ENCODE measurements at regions not wholly inside any gene's neighbourhood (a gene's known extent, or its start where the extent isn't known, plus 50 kb on each side); places are given as distances from the start of the nearest gene placed in this dataset.

- ATAC-seq (ENCODE audit: low read depth in 2 of 2) (no peak), DNase-seq (no peak)
- no peaks in the 10 kb centered on the region for H3K4me1 ChIP-seq (ENCODE audit: control insufficient read depth, insufficient read depth, low read length, poor library complexity, severe bottlenecking)
- H3K27ac ChIP-seq (ENCODE audit: insufficient read depth, low read length, poor library complexity, severe bottlenecking) = no peak overlapping the region
- H3K9me3 ChIP-seq (ENCODE audit: control insufficient read depth in 2 of 2, low read length in 2 of 2) = no peaks in the 10 kb centered on the region
- H3K36me3 Mint-ChIP-seq = no peaks in the 10 kb centered on the region
- H3K4me3 ChIP-seq (ENCODE audit: low read depth, low read length) = no peak overlapping the region
- H3K4me3 Mint-ChIP-seq = no peak overlapping the region
- H3K27me3 Mint-ChIP-seq = peaks cover 6% of the 10 kb centered on the region
- no peaks in the 10 kb centered on the region for H3K27me3 ChIP-seq (ENCODE audit: control insufficient read depth, insufficient read depth, low read length)
- H3K4me1 Mint-ChIP-seq = no peaks in the 10 kb centered on the region
- no peak overlapping the region for H3K27ac Mint-ChIP-seq
- no peaks in the 10 kb centered on the region for H3K9me3 Mint-ChIP-seq
- no peaks in the 10 kb centered on the region for H3K36me3 ChIP-seq (ENCODE audit: control insufficient read depth, insufficient read depth, low read length)
Measured at GRCh38 chr5:58275516-58275915, 184.4 kb downstream of the PLK2 start.

GRCh38 chr5:58274191-58274590 is 185.7 kb downstream of the PLK2 start:
- no peaks in the 10 kb centered on the region for H3K27me3 Mint-ChIP-seq
- H3K9me3 Mint-ChIP-seq = no peaks in the 10 kb centered on the region
- Histone ChIP-seq H3K27ac (ENCODE audit: insufficient read depth, low read length, poor library complexity, severe bottlenecking) (no peak overlapping the region), H3K4me1 (ENCODE audit: control insufficient read depth, insufficient read depth, low read length, poor library complexity, severe bottlenecking) (no peaks in the 10 kb centered on the region), H3K4me3 (ENCODE audit: low read depth, low read length) (no peak overlapping the region), H3K9me3 (ENCODE audit: control insufficient read depth in 2 of 2, low read length in 2 of 2) (no peaks in the 10 kb centered on the region), H3K27me3 (ENCODE audit: control insufficient read depth, insufficient read depth, low read length) (no peaks in the 10 kb centered on the region), H3K36me3 (ENCODE audit: control insufficient read depth, insufficient read depth, low read length) (no peaks in the 10 kb centered on the region)
- H3K36me3 Mint-ChIP-seq = no peaks in the 10 kb centered on the region
- no peak for DNase-seq
- no peak overlapping the region for H3K4me3 Mint-ChIP-seq
- no peak for ATAC-seq (ENCODE audit: low read depth in 2 of 2)
- H3K4me1 Mint-ChIP-seq = no peaks in the 10 kb centered on the region
- no peak overlapping the region for H3K27ac Mint-ChIP-seq

GRCh38 chr5:58273711-58274110 is 186.2 kb downstream of the PLK2 start:
- Mint-ChIP-seq H3K36me3 (no peaks in the 10 kb centered on the region), H3K27ac (no peak overlapping the region), H3K4me3 (no peak overlapping the region), H3K4me1 (no peaks in the 10 kb centered on the region), H3K9me3 (peaks cover 0 to 1% (median 0%) of the 10 kb centered on the region in 7 donors), H3K27me3 (no peaks in the 10 kb centered on the region)
- H3K9me3 ChIP-seq (ENCODE audit: control insufficient read depth in 2 of 2, low read length in 2 of 2) = no peaks in the 10 kb centered on the region
- H3K27me3 ChIP-seq (ENCODE audit: control insufficient read depth, insufficient read depth, low read length) = no peaks in the 10 kb centered on the region
- DNase-seq (no peak), ATAC-seq (ENCODE audit: low read depth in 2 of 2) (no peak)
- no peak overlapping the region for H3K27ac ChIP-seq (ENCODE audit: insufficient read depth, low read length, poor library complexity, severe bottlenecking)
- no peaks in the 10 kb centered on the region for H3K36me3 ChIP-seq (ENCODE audit: control insufficient read depth, insufficient read depth, low read length)
- H3K4me3 ChIP-seq (ENCODE audit: low read depth, low read length) = no peak overlapping the region
- H3K4me1 ChIP-seq (ENCODE audit: control insufficient read depth, insufficient read depth, low read length, poor library complexity, severe bottlenecking) = no peaks in the 10 kb centered on the region

GRCh38 chr5:58268268-58268667 is 191.6 kb downstream of the PLK2 start:
- DNase-seq (no peak), ATAC-seq (ENCODE audit: low read depth in 2 of 2) (no peak)
- Mint-ChIP-seq H3K27ac (no peak overlapping the region), H3K36me3 (no peaks in the 10 kb centered on the region), H3K27me3 (no peaks in the 10 kb centered on the region), H3K9me3 (peaks cover 0 to 4% (median 0%) of the 10 kb centered on the region in 7 donors), H3K4me3 (no peak overlapping the region), H3K4me1 (no peaks in the 10 kb centered on the region)
- no peaks in the 10 kb centered on the region for H3K4me1 ChIP-seq (ENCODE audit: control insufficient read depth, insufficient read depth, low read length, poor library complexity, severe bottlenecking)
- H3K4me3 ChIP-seq (ENCODE audit: low read depth, low read length) = no peak overlapping the region
- H3K27me3 ChIP-seq (ENCODE audit: control insufficient read depth, insufficient read depth, low read length) = no peaks in the 10 kb centered on the region
- no peaks in the 10 kb centered on the region for H3K9me3 ChIP-seq (ENCODE audit: control insufficient read depth in 2 of 2, low read length in 2 of 2)
- no peaks in the 10 kb centered on the region for H3K36me3 ChIP-seq (ENCODE audit: control insufficient read depth, insufficient read depth, low read length)
- H3K27ac ChIP-seq (ENCODE audit: insufficient read depth, low read length, poor library complexity, severe bottlenecking) = no peak overlapping the region

DNA sequence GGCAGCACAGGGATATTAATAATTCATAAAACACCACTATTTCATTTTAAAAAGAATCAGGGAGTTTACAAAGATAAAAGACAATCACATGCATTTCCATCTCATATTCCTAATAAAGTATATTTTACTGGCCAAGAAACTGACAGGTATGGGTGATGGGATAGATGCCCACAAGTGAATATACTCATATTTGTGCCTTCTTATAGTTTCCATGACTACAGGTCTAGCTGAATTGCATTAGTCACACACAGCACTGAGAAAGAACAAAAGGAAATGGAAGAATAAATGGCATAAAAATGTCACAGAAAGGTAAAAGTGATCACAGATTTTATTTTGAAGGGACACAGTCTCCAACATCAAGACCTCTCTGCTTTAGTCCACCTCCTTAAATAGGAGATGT is 193.5 kb downstream of the PLK2 start:
- H3K36me3 Mint-ChIP-seq = no peaks in the 10 kb centered on the region

GRCh38 chr5:58265246-58265930 is 194.5 kb downstream of the PLK2 start:
- Histone ChIP-seq H3K36me3 (ENCODE audit: control insufficient read depth, insufficient read depth, low read length) (no peaks in the 10 kb centered on the region), H3K4me3 (ENCODE audit: low read depth, low read length) (no peak overlapping the region), H3K9me3 (ENCODE audit: control insufficient read depth in 2 of 2, low read length in 2 of 2) (no peaks in the 10 kb centered on the region), H3K4me1 (ENCODE audit: control insufficient read depth, insufficient read depth, low read length, poor library complexity, severe bottlenecking) (no peaks in the 10 kb centered on the region), H3K27ac (ENCODE audit: insufficient read depth, low read length, poor library complexity, severe bottlenecking) (no peak overlapping the region), H3K27me3 (ENCODE audit: control insufficient read depth, insufficient read depth, low read length) (no peaks in the 10 kb centered on the region)
- Mint-ChIP-seq H3K27me3 (no peaks in the 10 kb centered on the region), H3K36me3 (no peaks in the 10 kb centered on the region), H3K4me3 (no peak overlapping the region), H3K4me1 (no peaks in the 10 kb centered on the region), H3K27ac (no peak overlapping the region), H3K9me3 (peaks cover 0 to 4% (median 2%) of the 10 kb centered on the region in 7 donors)
- ATAC-seq (ENCODE audit: low read depth in 2 of 2) = no peak
- DNase-seq = no peak

More for the DNA sequence above, 193.5 kb downstream of the PLK2 start:
- no peaks in the 10 kb centered on the region for H3K27me3 ChIP-seq (ENCODE audit: control insufficient read depth, insufficient read depth, low read length)
- peaks cover 0 to 4% (median 2%) of the 10 kb centered on the region in 7 donors for H3K9me3 Mint-ChIP-seq
- no peak for ATAC-seq (ENCODE audit: low read depth in 2 of 2)
- no peak for DNase-seq
- no peaks in the 10 kb centered on the region for H3K4me1 ChIP-seq (ENCODE audit: control insufficient read depth, insufficient read depth, low read length, poor library complexity, severe bottlenecking)
- H3K4me3 ChIP-seq (ENCODE audit: low read depth, low read length) = no peak overlapping the region
- no peak overlapping the region for H3K27ac ChIP-seq (ENCODE audit: insufficient read depth, low read length, poor library complexity, severe bottlenecking)
- no peaks in the 10 kb centered on the region for H3K4me1 Mint-ChIP-seq
- no peaks in the 10 kb centered on the region for H3K36me3 ChIP-seq (ENCODE audit: control insufficient read depth, insufficient read depth, low read length)
- H3K4me3 Mint-ChIP-seq = no peak overlapping the region
- H3K27ac Mint-ChIP-seq = no peak overlapping the region
- H3K9me3 ChIP-seq (ENCODE audit: control insufficient read depth in 2 of 2, low read length in 2 of 2) = no peaks in the 10 kb centered on the region
- H3K27me3 Mint-ChIP-seq = no peaks in the 10 kb centered on the region

- no peak for DNase-seq
- no peaks in the 10 kb centered on the region for H3K36me3 ChIP-seq (ENCODE audit: control insufficient read depth, insufficient read depth, low read length)
- H3K4me3 Mint-ChIP-seq = no peak overlapping the region
- peaks cover 0 to 4% (median 2%) of the 10 kb centered on the region in 7 donors for H3K9me3 Mint-ChIP-seq
- no peaks in the 10 kb centered on the region for H3K4me1 ChIP-seq (ENCODE audit: control insufficient read depth, insufficient read depth, low read length, poor library complexity, severe bottlenecking)
- no peak overlapping the region for H3K27ac Mint-ChIP-seq
- H3K4me3 ChIP-seq (ENCODE audit: low read depth, low read length) = no peak overlapping the region
- no peak overlapping the region for H3K27ac ChIP-seq (ENCODE audit: insufficient read depth, low read length, poor library complexity, severe bottlenecking)
- no peaks in the 10 kb centered on the region for H3K27me3 ChIP-seq (ENCODE audit: control insufficient read depth, insufficient read depth, low read length)
- H3K4me1 Mint-ChIP-seq = no peaks in the 10 kb centered on the region
- ATAC-seq (ENCODE audit: low read depth in 2 of 2) = no peak
- no peaks in the 10 kb centered on the region for H3K27me3 Mint-ChIP-seq
- H3K36me3 Mint-ChIP-seq = no peaks in the 10 kb centered on the region
- H3K9me3 ChIP-seq (ENCODE audit: control insufficient read depth in 2 of 2, low read length in 2 of 2) = no peaks in the 10 kb centered on the region
Measured at GRCh38 chr5:58264276-58264675, 195.6 kb downstream of the PLK2 start.

- no peaks in the 10 kb centered on the region for H3K9me3 ChIP-seq (ENCODE audit: control insufficient read depth in 2 of 2, low read length in 2 of 2)
- H3K27me3 ChIP-seq (ENCODE audit: control insufficient read depth, insufficient read depth, low read length) = no peaks in the 10 kb centered on the region
- H3K36me3 ChIP-seq (ENCODE audit: control insufficient read depth, insufficient read depth, low read length) = no peaks in the 10 kb centered on the region
- H3K4me3 ChIP-seq (ENCODE audit: low read depth, low read length) = no peak overlapping the region
- ATAC-seq (ENCODE audit: low read depth in 2 of 2) (no peak), DNase-seq (no peak)
- no peaks in the 10 kb centered on the region for H3K27me3 Mint-ChIP-seq
- no peak overlapping the region for H3K27ac ChIP-seq (ENCODE audit: insufficient read depth, low read length, poor library complexity, severe bottlenecking)
- H3K4me1 Mint-ChIP-seq = no peaks in the 10 kb centered on the region
- H3K4me3 Mint-ChIP-seq = no peak overlapping the region
- H3K4me1 ChIP-seq (ENCODE audit: control insufficient read depth, insufficient read depth, low read length, poor library complexity, severe bottlenecking) = no peaks in the 10 kb centered on the region
- no peak overlapping the region for H3K27ac Mint-ChIP-seq
- H3K36me3 Mint-ChIP-seq = no peaks in the 10 kb centered on the region
- H3K9me3 Mint-ChIP-seq = peaks cover 0 to 4% (median 2%) of the 10 kb centered on the region in 7 donors
Measured at GRCh38 chr5:58263296-58263695, 196.6 kb downstream of the PLK2 start.

Data from CD4-positive, CD25-positive, alpha-beta regulatory T cell (primary cell).